ENCODE measurements at regions not wholly inside any gene's neighbourhood (a gene's known extent, or its start where the extent isn't known, plus 50 kb on each side); places are given as distances from the start of the nearest gene placed in this dataset.

- TF ChIP-seq CTCF (IDR thresholded peaks at IDR 0.05; ENCODE audit: low read depth, low read length, missing input control) (no peak), RAD21 (IDR thresholded peaks at IDR 0.05) (no peak), FOXA1 (IDR thresholded peaks at IDR 0.05) (no peak), YY1 (IDR thresholded peaks at IDR 0.05) (no peak), MAX (IDR thresholded peaks at IDR 0.05) (no peak), EGR1 (IDR thresholded peaks at IDR 0.05; ENCODE audit: low read depth in 2 of 2) (no peak), TAF1 (conservative IDR thresholded peaks at IDR 0.05) (no peak), SP1 (IDR thresholded peaks at IDR 0.05) (no peak), GABPA (IDR thresholded peaks at IDR 0.05 in 1 of 2, conservative IDR thresholded peaks at IDR 0.05 in 1 of 2) (no peak), REST (IDR thresholded peaks at IDR 0.05) (no peak), RXRA (IDR thresholded peaks at IDR 0.05) (no peak), JUND (IDR thresholded peaks at IDR 0.05) (no peak), ATF3 (IDR thresholded peaks at IDR 0.05) (no peak), HNF4G (IDR thresholded peaks at IDR 0.05) (no peak)
These were observed 150.4 kb upstream of the ITGA4 start for GRCh38 chr2:181306785-181307184.
